ENCODE measurements at regions not wholly inside any gene's neighbourhood (a gene's known extent, or its start where the extent isn't known, plus 50 kb on each side); places are given as distances from the start of the nearest gene placed in this dataset.

GRCh38 chr2:41949883-41950665, 97.7 kb upstream of the PKDCC start:
- TF ChIP-seq, protein P1, sequence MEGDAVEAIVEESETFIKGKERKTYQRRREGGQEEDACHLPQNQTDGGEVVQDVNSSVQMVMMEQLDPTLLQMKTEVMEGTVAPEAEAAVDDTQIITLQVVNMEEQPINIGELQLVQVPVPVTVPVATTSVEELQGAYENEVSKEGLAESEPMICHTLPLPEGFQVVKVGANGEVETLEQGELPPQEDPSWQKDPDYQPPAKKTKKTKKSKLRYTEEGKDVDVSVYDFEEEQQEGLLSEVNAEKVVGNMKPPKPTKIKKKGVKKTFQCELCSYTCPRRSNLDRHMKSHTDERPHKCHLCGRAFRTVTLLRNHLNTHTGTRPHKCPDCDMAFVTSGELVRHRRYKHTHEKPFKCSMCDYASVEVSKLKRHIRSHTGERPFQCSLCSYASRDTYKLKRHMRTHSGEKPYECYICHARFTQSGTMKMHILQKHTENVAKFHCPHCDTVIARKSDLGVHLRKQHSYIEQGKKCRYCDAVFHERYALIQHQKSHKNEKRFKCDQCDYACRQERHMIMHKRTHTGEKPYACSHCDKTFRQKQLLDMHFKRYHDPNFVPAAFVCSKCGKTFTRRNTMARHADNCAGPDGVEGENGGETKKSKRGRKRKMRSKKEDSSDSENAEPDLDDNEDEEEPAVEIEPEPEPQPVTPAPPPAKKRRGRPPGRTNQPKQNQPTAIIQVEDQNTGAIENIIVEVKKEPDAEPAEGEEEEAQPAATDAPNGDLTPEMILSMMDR (IDR thresholded peaks at IDR 0.05; ENCODE audit: extremely low read depth, missing control alignments) = no peak
- DNase-seq (ENCODE audit: low spot score) = no peak

GRCh38 chr2:41950666-41950960, 97.2 kb upstream of the PKDCC start:
- TF ChIP-seq, protein P1 (IDR thresholded peaks at IDR 0.05; ENCODE audit: extremely low read depth, missing control alignments) = no peak

GRCh38 chr2:41954304-41955291, 93.2 kb upstream of the PKDCC start:
- DNase-seq (ENCODE audit: low spot score) = no peak
- TF ChIP-seq, protein P1 (IDR thresholded peaks at IDR 0.05; ENCODE audit: extremely low read depth, missing control alignments) = no peak

More at GRCh38 chr2:41950666-41950960, 97.2 kb upstream of the PKDCC start:
- no peak for DNase-seq (ENCODE audit: low spot score)

DNA sequence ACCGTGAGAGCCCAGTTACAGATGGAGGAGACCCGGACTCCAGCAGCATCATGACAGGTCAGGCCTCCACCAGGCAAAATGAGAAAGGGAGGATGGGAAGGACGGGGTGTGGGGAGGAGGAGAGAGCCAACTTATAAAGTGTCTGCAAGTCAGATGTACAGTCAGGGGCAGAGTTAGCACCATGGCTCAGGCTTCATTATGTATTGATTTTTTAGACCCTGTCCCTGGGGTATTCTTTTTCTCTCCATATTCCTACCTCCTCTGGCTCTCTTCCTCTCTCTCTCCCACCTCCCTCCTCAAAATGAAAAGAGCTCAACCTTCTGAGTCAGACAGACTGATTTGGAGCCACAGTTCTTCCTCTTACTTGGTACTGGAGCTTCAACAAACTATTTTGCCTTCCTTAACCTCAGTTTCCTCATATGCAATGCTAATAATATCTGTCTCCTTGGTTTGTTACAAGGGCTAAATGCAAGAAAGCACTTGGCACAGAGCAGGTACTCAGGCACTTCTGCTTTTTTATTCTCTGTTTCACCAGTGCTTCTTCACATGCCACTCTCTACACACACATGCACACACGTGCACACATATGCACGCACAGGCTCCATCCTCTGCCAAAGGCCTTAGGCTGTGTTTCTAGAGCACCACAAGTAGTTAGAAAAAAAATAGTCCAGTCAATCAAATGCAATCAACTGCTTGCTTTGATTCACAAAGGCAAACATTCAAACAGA, 92.3 kb upstream of the PKDCC start:
- TF ChIP-seq, protein P1 (IDR thresholded peaks at IDR 0.05; ENCODE audit: extremely low read depth, missing control alignments) = no peak
- no peak for DNase-seq (ENCODE audit: low spot score)

GRCh38 chr2:41957431-41957830, 90.4 kb upstream of the PKDCC start:
- TF ChIP-seq, protein P1 (IDR thresholded peaks at IDR 0.05; ENCODE audit: extremely low read depth, missing control alignments) = no peak
- DNase-seq (ENCODE audit: low spot score) = no peak

GRCh38 chr2:41958251-41958650, 89.6 kb upstream of the PKDCC start:
- TF ChIP-seq, protein P1 (IDR thresholded peaks at IDR 0.05; ENCODE audit: extremely low read depth, missing control alignments) = no peak
- DNase-seq (ENCODE audit: low spot score) = no peak

All from GM20000 (cell line).